ENCODE measurements at regions not wholly inside any gene's neighbourhood (a gene's known extent, or its start where the extent isn't known, plus 50 kb on each side); places are given as distances from the start of the nearest gene placed in this dataset.

GRCh38 chr2:217631115-217631514 is 371.7 kb downstream of the TNS1 start:
- Histone ChIP-seq H3K36me3 (ENCODE audit: control insufficient read depth, insufficient read depth, low read length) (no peaks in the 10 kb centered on the region), H3K4me3 (ENCODE audit: low read depth, low read length) (no peak overlapping the region), H3K27me3 (ENCODE audit: control insufficient read depth, insufficient read depth, low read length) (peaks cover 2% of the 10 kb centered on the region)
- ChIA-PET CTCF (interaction anchor here (0.6 to 3.5 kb wide), 3 partner anchors 20 to 501 kb away, joined by 3 to 17 read pairs (median 3); no protein-coding TSS in a partner anchor), POLR2A (no interaction called here)
- no peak for DNase-seq (ENCODE audit: low read depth)
- TF ChIP-seq CTCF (IDR thresholded peaks at IDR 0.05; ENCODE audit: insufficient read depth, low read depth, low read length): no peak

- Histone ChIP-seq H3K36me3 (ENCODE audit: control insufficient read depth, insufficient read depth, low read length) (no peaks in the 10 kb centered on the region), H3K4me3 (ENCODE audit: low read depth, low read length) (no peak overlapping the region), H3K27me3 (ENCODE audit: control insufficient read depth, insufficient read depth, low read length) (peaks cover 2% of the 10 kb centered on the region)
- no peak for TF ChIP-seq CTCF (IDR thresholded peaks at IDR 0.05; ENCODE audit: insufficient read depth, low read depth, low read length)
- ChIA-PET CTCF (interaction anchor here (1.1 to 3.5 kb wide), 2 partner anchors 18 to 22 kb away, joined by 4 to 17 read pairs; no protein-coding TSS in a partner anchor), POLR2A (no interaction called here)
- no peak for DNase-seq (ENCODE audit: low read depth)
These were observed 373.4 kb downstream of the TNS1 start for GRCh38 chr2:217629347-217629746.

- Histone ChIP-seq H3K36me3 (ENCODE audit: control insufficient read depth, insufficient read depth, low read length) (no peaks in the 10 kb centered on the region), H3K4me3 (ENCODE audit: low read depth, low read length) (no peak overlapping the region), H3K27me3 (ENCODE audit: control insufficient read depth, insufficient read depth, low read length) (peaks cover 2% of the 10 kb centered on the region)
- CTCF ChIA-PET: no interaction called here
- no peak for TF ChIP-seq CTCF (IDR thresholded peaks at IDR 0.05; ENCODE audit: insufficient read depth, low read depth, low read length)
- POLR2A ChIA-PET: no interaction called here
- no peak for DNase-seq (ENCODE audit: low read depth)
These were observed 374.7 kb downstream of the TNS1 start for GRCh38 chr2:217628061-217628460.

GRCh38 chr2:217626926-217627325 is 375.9 kb downstream of the TNS1 start:
- peaks cover 2% of the 10 kb centered on the region for H3K27me3 ChIP-seq (ENCODE audit: control insufficient read depth, insufficient read depth, low read length)
- POLR2A ChIA-PET: no interaction called here
- H3K4me3 ChIP-seq (ENCODE audit: low read depth, low read length): no peak overlapping the region
- DNase-seq (ENCODE audit: low read depth): no peak
- no peak for TF ChIP-seq CTCF (IDR thresholded peaks at IDR 0.05; ENCODE audit: insufficient read depth, low read depth, low read length)
- H3K36me3 ChIP-seq (ENCODE audit: control insufficient read depth, insufficient read depth, low read length): no peaks in the 10 kb centered on the region
- CTCF ChIA-PET: interaction anchor here (1.3 to 2.0 kb wide), 2 partner anchors 10 to 26 kb away, joined by 5 to 7 read pairs; no protein-coding TSS in a partner anchor

GRCh38 chr2:217625557-217626169 is 377.1 kb downstream of the TNS1 start:
- ChIA-PET CTCF (interaction anchor here (1.1 to 2.0 kb wide), 6 partner anchors 12 to 932 kb away, joined by 4 to 9 read pairs (median 6); no protein-coding TSS in a partner anchor), POLR2A (interaction anchor here (0.6 kb wide), 1 partner anchor 57 kb away, joined by 3 read pairs; no protein-coding TSS in a partner anchor)
- H3K27me3 ChIP-seq (ENCODE audit: control insufficient read depth, insufficient read depth, low read length): no peaks in the 10 kb centered on the region; the same call in 1 of the 2 replicates
- H3K4me3 ChIP-seq (ENCODE audit: low read depth, low read length): no peak overlapping the region
- DNase-seq (ENCODE audit: low read depth): peak; percentile 89
- no peaks in the 10 kb centered on the region for H3K36me3 ChIP-seq (ENCODE audit: control insufficient read depth, insufficient read depth, low read length)
- no peak for TF ChIP-seq CTCF (IDR thresholded peaks at IDR 0.05; ENCODE audit: insufficient read depth, low read depth, low read length)

All from BJ (cell line).